ENCODE measurements at regions not wholly inside any gene's neighbourhood (a gene's known extent, or its start where the extent isn't known, plus 50 kb on each side); places are given as distances from the start of the nearest gene placed in this dataset.

- no peak for DNase-seq (ENCODE audit: low read depth, low spot score)
- H3K79me2 ChIP-seq (ENCODE audit: control insufficient read depth, insufficient read depth, low read length), result no peaks in the 10 kb centered on the region
- H3K27ac ChIP-seq (ENCODE audit: control insufficient read depth, insufficient read depth), result no peak overlapping the region
- no peak overlapping the region for H3K4me2 ChIP-seq (ENCODE audit: control insufficient read depth, insufficient read depth)
- H3K36me3 ChIP-seq (ENCODE audit: control insufficient read depth in 2 of 2, insufficient read depth in 2 of 2, low read length in 1 of 2), result no peaks in the 10 kb centered on the region
- no peaks in the 10 kb centered on the region for H3K27me3 ChIP-seq (replicated peaks in 1 of 2; ENCODE audit: control insufficient read depth in 2 of 2, insufficient read depth in 2 of 2, low read length in 1 of 2)
- ChIA-PET SMC1A (ENCODE audit: uncharacterized antibody, unreplicated experiment) (no interaction called here), CTCF (no interaction called here), RAD21 (ENCODE audit: unreplicated experiment) (no interaction called here), POLR2A (no interaction called here)
- no peaks in the 10 kb centered on the region; the same call in 2 of the 3 replicates for H3K9me3 ChIP-seq (replicated peaks; ENCODE audit: control insufficient read depth, insufficient read depth, low read length)
- no peaks in the 10 kb centered on the region for H4K20me1 ChIP-seq (ENCODE audit: control insufficient read depth, insufficient read depth)
- H3K9ac ChIP-seq (ENCODE audit: control insufficient read depth, insufficient read depth, low read length), result no peak overlapping the region
- no peak overlapping the region for H3K4me3 ChIP-seq
- FAIRE-seq, result no peak
- H2AFZ ChIP-seq (ENCODE audit: control insufficient read depth, low read depth, low read length), result no peak overlapping the region
- no peak for ATAC-seq
- TF ChIP-seq SP1 (IDR thresholded peaks at IDR 0.05; ENCODE audit: low read depth, low read length) (no peak), EZH2 (IDR thresholded peaks at IDR 0.05; ENCODE audit: borderline replicate concordance, control insufficient read depth, low read depth, low read length) (no peak), NFYA (IDR thresholded peaks at IDR 0.05; ENCODE audit: borderline replicate concordance, low read depth, low read length) (no peak), ZZZ3 (IDR thresholded peaks at IDR 0.05; ENCODE audit: control insufficient read depth, insufficient read length, low read depth) (no peak), ZBED1 (IDR thresholded peaks at IDR 0.05; ENCODE audit: borderline replicate concordance) (no peak)
- in situ Hi-C loops (cut with MboI), result no loop called here
- intact Hi-C loops (cut with micrococcal nuclease; ENCODE audit: unreplicated experiment), result no loop called here
- no peaks in the 10 kb centered on the region for H3K4me1 ChIP-seq (ENCODE audit: control insufficient read depth, insufficient read depth, low read length)
- BruUV-seq (replicated peaks), result no TSS peak
Observed at GRCh38 chr10:75312440-75312839, 76.7 kb upstream of the COMTD1 start.

- intact Hi-C loops (cut with micrococcal nuclease; ENCODE audit: unreplicated experiment), result no loop called here
Observed at GRCh38 chr10:75305675-75306074, 69.9 kb upstream of the COMTD1 start.

More at GRCh38 chr10:75305675-75306074, 69.9 kb upstream of the COMTD1 start:
- POLR2A ChIA-PET, result no interaction called here
- ATAC-seq, result no peak
- no peak overlapping the region for H3K27ac ChIP-seq (ENCODE audit: control insufficient read depth, insufficient read depth)
- SMC1A ChIA-PET (ENCODE audit: uncharacterized antibody, unreplicated experiment), result no interaction called here
- H3K9ac ChIP-seq (ENCODE audit: control insufficient read depth, insufficient read depth, low read length), result no peak overlapping the region
- no peaks in the 10 kb centered on the region for H3K79me2 ChIP-seq (ENCODE audit: control insufficient read depth, insufficient read depth, low read length)
- no TSS peak for BruUV-seq (replicated peaks)
- FAIRE-seq, result no peak
- H3K4me1 ChIP-seq (ENCODE audit: control insufficient read depth, insufficient read depth, low read length), result no peaks in the 10 kb centered on the region
- no peak for DNase-seq (ENCODE audit: low read depth, low spot score)
- in situ Hi-C loops (cut with MboI), result no loop called here
- no peak overlapping the region for H3K4me2 ChIP-seq (ENCODE audit: control insufficient read depth, insufficient read depth)
- no peaks in the 10 kb centered on the region for H3K36me3 ChIP-seq (ENCODE audit: control insufficient read depth in 2 of 2, insufficient read depth in 2 of 2, low read length in 1 of 2)
- no peaks in the 10 kb centered on the region for H4K20me1 ChIP-seq (ENCODE audit: control insufficient read depth, insufficient read depth)
- no peak for TF ChIP-seq SMARCA5 (IDR thresholded peaks at IDR 0.05)
- TF ChIP-seq, protein P1, sequence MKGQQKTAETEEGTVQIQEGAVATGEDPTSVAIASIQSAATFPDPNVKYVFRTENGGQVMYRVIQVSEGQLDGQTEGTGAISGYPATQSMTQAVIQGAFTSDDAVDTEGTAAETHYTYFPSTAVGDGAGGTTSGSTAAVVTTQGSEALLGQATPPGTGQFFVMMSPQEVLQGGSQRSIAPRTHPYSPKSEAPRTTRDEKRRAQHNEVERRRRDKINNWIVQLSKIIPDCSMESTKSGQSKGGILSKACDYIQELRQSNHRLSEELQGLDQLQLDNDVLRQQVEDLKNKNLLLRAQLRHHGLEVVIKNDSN (IDR thresholded peaks at IDR 0.05; ENCODE audit: borderline replicate concordance, extremely low read length, insufficient read depth, low read depth, low read length), result no peak
- no peak for TF ChIP-seq RUNX3 (IDR thresholded peaks at IDR 0.05; ENCODE audit: low read length)
- no peak for TF ChIP-seq E2F8 (IDR thresholded peaks at IDR 0.05; ENCODE audit: low read depth, partially characterized antibody)
- TF ChIP-seq SMC3 (IDR thresholded peaks at IDR 0.05; ENCODE audit: borderline replicate concordance, low read length), result no peak
- TF ChIP-seq, protein P2, sequence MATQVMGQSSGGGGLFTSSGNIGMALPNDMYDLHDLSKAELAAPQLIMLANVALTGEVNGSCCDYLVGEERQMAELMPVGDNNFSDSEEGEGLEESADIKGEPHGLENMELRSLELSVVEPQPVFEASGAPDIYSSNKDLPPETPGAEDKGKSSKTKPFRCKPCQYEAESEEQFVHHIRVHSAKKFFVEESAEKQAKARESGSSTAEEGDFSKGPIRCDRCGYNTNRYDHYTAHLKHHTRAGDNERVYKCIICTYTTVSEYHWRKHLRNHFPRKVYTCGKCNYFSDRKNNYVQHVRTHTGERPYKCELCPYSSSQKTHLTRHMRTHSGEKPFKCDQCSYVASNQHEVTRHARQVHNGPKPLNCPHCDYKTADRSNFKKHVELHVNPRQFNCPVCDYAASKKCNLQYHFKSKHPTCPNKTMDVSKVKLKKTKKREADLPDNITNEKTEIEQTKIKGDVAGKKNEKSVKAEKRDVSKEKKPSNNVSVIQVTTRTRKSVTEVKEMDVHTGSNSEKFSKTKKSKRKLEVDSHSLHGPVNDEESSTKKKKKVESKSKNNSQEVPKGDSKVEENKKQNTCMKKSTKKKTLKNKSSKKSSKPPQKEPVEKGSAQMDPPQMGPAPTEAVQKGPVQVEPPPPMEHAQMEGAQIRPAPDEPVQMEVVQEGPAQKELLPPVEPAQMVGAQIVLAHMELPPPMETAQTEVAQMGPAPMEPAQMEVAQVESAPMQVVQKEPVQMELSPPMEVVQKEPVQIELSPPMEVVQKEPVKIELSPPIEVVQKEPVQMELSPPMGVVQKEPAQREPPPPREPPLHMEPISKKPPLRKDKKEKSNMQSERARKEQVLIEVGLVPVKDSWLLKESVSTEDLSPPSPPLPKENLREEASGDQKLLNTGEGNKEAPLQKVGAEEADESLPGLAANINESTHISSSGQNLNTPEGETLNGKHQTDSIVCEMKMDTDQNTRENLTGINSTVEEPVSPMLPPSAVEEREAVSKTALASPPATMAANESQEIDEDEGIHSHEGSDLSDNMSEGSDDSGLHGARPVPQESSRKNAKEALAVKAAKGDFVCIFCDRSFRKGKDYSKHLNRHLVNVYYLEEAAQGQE (IDR thresholded peaks at IDR 0.05; ENCODE audit: low read depth, low read length), result no peak
- H2AFZ ChIP-seq (ENCODE audit: control insufficient read depth, low read depth, low read length), result no peak overlapping the region
- peaks cover 2% of the 10 kb centered on the region; the same call in 2 of the 3 replicates for H3K9me3 ChIP-seq (replicated peaks; ENCODE audit: control insufficient read depth, insufficient read depth, low read length)
- H3K4me3 ChIP-seq, result no peak overlapping the region
- H3K27me3 ChIP-seq (replicated peaks in 1 of 2; ENCODE audit: control insufficient read depth in 2 of 2, insufficient read depth in 2 of 2, low read length in 1 of 2), result no peaks in the 10 kb centered on the region
- CTCF ChIA-PET, result no interaction called here
- RAD21 ChIA-PET (ENCODE audit: unreplicated experiment), result no interaction called here

Data from GM12878 (cell line).